ENCODE measurements at regions not wholly inside any gene's neighbourhood (a gene's known extent, or its start where the extent isn't known, plus 50 kb on each side); places are given as distances from the start of the nearest gene placed in this dataset.

DNA sequence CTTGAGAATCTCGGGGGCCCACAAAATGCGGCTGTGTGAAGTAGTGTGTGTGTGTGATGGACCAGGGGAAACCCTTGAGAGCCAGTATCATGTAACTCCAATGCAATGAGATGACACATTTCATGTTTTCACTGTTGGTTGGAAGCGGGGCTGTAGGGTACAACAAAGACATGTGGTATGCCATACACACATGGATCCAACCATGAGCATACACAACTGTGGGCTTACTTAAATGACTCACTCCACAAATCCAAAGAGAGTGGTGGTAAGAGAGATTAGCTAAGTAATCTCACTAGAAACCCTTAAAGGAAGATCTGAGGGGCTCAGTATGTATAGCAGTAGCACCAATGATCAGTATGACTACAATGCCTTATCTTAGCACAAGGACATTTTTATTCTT is 225.7 kb downstream of the SIPA1L2 start:
- TF ChIP-seq GATA3 (IDR thresholded peaks at IDR 0.05; ENCODE audit: low read depth, low read length) = no peak
- TF ChIP-seq GATA2 (IDR thresholded peaks at IDR 0.05; ENCODE audit: low read depth, low read length) = no peak

DNA sequence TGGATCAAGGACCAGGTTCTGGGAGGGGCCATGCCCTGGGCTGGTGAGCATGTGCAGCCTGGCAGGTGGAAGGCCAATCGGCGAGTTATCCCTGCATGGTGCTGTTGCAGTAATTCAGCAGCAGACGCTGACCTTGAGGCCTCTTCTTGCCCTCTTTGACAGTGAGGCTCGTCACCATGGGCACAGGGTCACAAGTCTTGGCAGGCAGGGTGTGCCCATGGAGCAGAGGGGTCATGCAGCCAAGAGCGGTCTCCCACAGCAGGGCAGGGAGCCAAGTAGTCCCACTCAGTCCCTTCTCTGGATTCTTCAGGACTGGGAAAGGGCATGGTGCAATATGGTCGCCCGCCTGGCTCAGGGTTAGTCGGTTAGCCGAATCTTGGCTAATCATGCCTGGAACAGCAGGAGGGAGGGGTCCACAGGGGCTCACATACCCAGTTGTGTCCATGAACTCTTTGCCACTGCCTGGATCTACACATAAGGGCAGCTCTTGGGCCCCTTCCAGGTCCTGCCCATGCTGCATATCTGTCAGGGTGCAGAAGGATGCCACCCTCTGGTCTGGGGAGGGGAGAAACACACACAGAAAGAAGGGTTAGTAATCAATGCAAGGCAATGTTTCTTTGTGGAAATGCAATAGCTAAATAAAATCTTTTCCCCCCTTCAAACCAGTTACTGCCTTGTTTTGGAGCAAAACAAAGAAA is 226.8 kb downstream of the SIPA1L2 start:
- TF ChIP-seq GATA3 (IDR thresholded peaks at IDR 0.05; ENCODE audit: low read depth, low read length) (no peak), GATA2 (IDR thresholded peaks at IDR 0.05; ENCODE audit: low read depth, low read length) (no peak)

DNA sequence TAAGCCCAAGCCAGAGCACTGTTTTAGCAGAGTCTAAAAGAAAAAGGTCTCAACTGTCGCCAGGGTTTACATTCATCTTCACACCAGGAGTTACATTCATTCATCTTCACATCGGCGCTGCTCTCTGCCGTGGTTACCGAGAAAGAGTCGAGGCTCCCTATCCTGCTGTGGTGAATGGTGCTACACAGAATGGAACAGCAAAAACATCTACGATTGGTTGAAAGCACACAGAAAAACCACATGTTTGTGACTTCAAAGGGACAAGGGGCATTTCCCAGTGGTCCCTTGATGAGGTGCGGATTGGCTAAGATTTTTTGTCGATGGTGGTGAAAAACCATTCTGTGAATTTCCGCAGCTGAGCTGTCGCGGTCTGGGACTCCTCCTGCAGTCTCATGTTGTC is 231.1 kb downstream of the SIPA1L2 start:
- TF ChIP-seq GATA3 (IDR thresholded peaks at IDR 0.05; ENCODE audit: low read depth, low read length) (no peak), GATA2 (IDR thresholded peaks at IDR 0.05; ENCODE audit: low read depth, low read length) (no peak)

DNA sequence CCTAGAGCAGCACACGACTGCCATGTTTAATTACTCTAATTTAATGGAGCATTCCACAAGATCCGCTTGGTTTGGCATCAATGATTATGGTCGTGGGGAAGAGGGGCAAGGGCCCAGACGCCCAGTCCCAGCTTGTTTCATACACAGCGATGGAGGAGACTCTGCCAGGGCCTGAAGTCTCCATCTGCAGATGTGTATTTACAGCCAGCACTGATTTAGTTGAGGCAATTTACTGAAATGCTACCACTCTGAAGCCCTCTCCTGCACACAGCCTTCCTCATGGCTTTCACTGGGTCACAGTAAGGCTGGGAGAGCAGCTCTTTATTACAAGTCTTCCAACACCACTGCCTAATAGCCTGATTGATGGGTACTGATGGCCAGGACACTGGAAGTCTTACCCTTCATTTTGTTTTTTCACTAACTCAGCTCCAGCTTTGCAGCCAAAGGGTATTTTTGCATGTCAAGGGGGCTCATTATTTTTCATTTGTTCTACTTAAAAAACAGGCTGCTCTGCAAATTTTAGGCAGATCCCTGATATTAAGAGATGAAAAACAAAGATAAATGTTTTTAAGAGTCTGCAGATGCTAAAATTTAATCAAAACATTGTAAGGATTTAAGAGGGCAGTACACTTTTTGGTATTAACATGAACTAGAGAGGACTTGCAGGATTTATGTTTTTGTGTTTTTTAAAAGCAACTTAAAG is 236.3 kb downstream of the SIPA1L2 start:
- TF ChIP-seq GATA3 (IDR thresholded peaks at IDR 0.05; ENCODE audit: low read depth, low read length) = peak; percentile 84; the same call in 1 of the 2 replicates
- TF ChIP-seq GATA2 (IDR thresholded peaks at IDR 0.05; ENCODE audit: low read depth, low read length) = peak; percentile 35

DNA sequence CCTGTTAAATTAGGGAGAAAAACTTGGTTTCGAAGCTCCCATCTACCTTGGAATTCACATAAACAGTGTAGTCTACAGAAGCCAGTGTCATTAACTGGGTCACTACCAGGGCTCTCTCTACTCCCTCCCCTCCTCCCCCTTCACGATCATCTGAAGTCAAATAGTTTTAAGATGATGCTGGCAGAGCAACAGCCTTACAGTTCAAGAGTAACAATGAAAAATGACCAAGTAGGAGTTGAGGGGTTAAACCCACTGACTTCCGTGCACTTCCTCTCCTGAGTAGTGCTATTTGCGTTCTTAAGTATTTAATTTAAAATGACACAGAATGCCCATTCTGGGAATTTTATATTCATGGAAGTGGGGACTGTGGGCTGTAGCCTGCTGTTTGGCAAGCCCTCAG is 236.9 kb downstream of the SIPA1L2 start:
- no peak for TF ChIP-seq GATA3 (IDR thresholded peaks at IDR 0.05; ENCODE audit: low read depth, low read length)
- no peak for TF ChIP-seq GATA2 (IDR thresholded peaks at IDR 0.05; ENCODE audit: low read depth, low read length)

DNA sequence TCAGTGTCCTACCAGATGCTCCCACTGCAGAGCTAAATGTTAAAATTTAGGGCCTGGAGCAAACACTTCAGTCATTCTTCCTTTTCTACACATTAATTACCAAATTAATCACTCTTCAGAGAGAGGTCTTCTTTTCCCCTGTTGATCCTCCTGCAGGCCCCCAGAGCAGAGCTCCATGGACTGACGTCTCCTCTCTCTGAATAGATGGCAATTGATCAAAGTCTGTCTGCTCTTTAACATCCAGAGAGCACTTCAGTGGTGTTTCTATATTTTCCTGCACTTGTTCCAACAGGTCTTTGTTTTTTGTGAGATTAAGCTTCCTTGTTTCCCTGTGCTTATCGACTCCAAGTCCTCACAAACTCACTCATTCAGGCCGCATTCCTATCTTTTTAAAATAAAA is 239.3 kb downstream of the SIPA1L2 start:
- TF ChIP-seq GATA2 (IDR thresholded peaks at IDR 0.05; ENCODE audit: low read depth, low read length) (no peak), GATA3 (IDR thresholded peaks at IDR 0.05; ENCODE audit: low read depth, low read length) (no peak)

DNA sequence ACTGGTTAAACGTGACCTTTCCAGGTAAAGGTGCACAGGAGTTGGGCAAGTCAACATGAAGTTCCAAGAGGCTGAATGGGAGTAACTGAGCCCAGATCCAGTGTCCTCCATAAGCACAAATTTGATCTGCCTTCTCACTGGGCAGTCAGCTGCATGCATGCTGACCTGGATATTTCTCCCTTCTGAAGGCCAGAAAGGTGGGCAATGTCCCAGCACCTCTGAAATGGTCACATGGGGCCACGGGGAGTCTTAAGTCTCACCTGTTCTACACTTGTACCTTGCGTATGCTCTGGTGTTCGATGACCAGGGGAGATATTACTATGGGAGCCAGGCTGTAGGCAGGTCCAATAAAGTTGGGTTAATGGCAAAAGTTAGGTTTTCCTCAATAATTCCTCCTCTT is 240.2 kb downstream of the SIPA1L2 start:
- TF ChIP-seq GATA3 (IDR thresholded peaks at IDR 0.05; ENCODE audit: low read depth, low read length) (no peak), GATA2 (IDR thresholded peaks at IDR 0.05; ENCODE audit: low read depth, low read length) (no peak)

DNA sequence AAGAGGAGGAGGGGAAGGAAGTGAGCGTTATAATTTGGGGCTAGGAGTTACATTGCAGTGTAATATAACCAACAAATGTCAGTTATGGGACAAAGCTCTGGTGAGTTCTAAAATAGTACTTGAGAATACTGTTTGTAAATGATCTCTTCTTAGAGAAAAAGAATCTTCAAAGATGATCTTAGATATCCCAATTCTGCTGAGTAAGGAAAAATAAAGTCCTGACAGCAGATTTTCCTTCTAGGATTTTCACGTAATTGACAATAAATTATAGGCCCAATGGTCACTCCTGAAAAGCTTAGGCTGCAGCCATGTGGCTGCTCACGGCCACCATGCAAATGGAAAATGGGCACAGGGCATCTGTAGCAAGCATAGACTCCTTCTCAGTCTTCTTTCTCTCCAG is 241.6 kb downstream of the SIPA1L2 start:
- TF ChIP-seq GATA3 (IDR thresholded peaks at IDR 0.05; ENCODE audit: low read depth, low read length) (no peak), GATA2 (IDR thresholded peaks at IDR 0.05; ENCODE audit: low read depth, low read length) (no peak)

DNA sequence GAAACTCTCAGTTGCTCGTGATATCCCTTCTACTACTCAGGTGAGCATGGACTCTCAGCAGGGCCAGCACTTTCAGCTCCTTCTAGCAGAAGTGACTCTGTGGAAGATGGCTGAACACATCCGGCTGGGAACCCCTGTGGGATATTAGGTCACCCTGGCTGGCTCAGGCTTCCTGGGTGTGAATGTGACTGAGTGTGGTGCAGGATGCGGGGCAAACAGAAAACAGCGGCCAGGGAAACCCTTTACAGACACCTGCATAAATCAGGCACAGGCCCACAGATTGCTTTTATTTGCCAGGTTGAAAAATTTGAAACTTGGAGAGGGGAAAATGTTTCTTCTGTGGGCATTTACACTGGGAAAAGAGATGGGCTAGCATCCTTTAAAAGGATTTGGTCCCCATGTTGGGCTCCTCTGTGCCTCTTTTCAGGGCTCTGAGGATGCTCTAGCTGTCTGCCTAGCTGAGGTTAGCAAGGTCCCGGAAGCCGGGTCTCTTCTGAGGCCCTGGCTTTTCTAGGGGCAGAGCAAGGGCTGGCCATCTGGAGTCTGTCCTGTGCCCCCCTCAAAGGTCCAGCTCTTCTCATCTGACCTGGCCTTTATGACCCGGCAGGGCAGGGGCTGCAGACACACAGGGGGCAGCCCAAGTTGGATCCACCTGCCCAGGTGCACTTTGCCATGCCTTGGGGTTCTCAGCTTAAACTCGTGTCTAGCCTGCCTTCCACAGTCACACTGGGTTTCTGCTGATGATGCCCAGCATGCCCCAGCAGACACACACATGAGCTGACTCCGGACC is 243.0 kb downstream of the SIPA1L2 start:
- TF ChIP-seq GATA2 (IDR thresholded peaks at IDR 0.05; ENCODE audit: low read depth, low read length) = no peak
- no peak for TF ChIP-seq GATA3 (IDR thresholded peaks at IDR 0.05; ENCODE audit: low read depth, low read length)

DNA sequence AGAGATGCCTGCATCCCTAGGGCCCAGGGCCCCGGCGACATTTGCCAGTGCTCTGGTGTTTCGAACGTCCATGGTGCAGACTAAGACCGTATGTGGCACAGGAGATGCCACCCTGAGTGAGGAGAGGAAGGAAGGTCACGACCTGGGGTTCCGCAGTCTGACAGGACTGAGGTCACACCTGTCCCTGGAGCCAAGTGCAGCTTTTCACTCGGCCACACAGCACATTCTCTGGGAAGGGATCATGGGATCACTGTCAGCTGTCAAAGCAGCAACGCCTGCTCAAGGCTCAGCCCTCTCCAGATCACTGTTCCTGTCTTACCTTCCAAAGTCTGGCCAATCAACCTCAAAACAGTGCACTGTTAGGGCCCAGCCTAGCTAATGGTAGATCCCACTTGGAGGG is 243.6 kb downstream of the SIPA1L2 start:
- no peak for TF ChIP-seq GATA3 (IDR thresholded peaks at IDR 0.05; ENCODE audit: low read depth, low read length)
- TF ChIP-seq GATA2 (IDR thresholded peaks at IDR 0.05; ENCODE audit: low read depth, low read length) = no peak

DNA sequence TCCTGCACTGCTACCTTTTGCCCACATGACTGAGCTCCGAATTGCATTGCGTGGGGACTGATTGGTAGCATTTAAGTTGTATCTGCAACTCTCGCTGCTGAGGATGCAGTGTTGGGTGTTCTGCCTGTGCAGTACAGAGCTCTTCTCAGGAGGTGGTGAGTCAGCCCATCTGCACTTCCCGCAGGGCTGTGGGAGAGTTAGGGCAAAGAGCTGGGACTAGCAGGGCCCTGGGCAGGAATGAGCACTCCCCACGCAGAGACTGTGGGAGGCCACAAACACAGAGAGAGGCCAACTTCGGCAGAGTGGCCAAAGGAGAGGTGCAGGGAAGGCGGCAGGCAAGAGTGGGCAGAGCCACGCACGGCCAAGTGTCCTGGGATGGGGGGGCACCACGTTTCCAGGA is 244.7 kb downstream of the SIPA1L2 start:
- TF ChIP-seq GATA3 (IDR thresholded peaks at IDR 0.05; ENCODE audit: low read depth, low read length) = no peak
- no peak for TF ChIP-seq GATA2 (IDR thresholded peaks at IDR 0.05; ENCODE audit: low read depth, low read length)

DNA sequence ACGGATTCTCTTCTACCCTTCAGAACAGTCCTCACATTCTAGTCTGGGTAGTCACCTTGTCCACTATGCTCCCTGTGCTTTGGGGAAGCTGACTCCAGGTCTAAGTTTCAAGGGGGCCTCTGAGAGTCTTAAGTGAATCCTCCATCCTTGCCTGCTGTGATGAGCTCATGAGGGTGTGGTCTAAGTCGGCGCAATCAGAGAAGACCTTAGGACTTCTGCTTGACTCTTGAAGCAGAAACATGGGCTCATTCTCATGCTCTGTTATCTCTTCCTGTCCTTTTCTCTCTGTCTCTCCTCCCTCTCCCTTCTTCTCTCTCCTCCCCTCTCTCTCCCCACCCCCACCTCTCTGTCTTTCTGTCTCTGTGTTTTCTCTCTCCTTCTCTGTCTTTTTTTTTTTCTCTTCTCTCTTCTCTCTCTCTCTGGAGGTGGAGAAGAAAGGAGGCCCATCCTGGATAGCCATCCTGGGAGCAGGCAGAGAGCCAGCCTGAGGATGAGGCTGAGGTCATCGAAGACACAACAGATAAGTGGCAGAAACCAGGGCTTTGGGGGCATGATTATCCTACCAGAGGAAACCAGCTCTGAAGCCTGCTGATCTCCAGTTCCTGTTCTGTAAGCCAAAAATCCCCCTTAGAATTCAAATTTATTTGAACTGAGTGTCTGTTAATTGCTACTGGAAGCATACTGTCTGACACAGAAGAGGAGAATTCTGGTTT is 245.6 kb downstream of the SIPA1L2 start:
- TF ChIP-seq GATA2 (IDR thresholded peaks at IDR 0.05; ENCODE audit: low read depth, low read length) (no peak), GATA3 (IDR thresholded peaks at IDR 0.05; ENCODE audit: low read depth, low read length) (no peak)

DNA sequence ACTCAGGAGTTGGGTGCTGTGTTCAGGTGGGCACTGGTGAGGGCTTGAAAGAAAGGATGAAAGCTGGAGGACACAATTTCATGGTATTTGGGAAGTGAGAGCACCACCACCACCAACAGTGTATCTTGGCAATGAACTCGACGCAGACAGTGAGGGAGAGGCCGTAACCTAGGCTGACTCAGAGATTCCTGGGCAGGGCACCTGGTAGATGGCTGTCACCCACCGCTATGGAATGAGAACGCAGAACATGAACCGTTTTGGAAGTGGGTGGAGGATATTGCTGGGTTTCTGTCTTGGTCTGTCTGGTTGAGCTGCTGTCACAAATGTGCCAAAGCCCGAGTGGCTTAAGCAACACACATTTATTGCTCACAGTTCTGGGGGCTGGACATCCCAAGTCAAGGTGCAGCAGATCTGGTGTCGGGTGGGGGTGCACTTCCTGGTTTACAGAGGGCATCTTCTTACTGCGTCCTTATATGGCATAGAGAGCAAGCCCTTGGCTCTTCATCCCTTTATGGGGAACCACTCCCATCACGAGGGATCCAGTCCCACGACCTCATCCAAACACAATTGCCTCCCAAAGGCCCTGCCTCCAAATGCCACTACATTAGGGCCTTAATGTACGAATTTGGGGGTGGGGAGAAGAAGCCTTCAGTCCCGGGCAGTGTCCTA is 246.3 kb downstream of the SIPA1L2 start:
- TF ChIP-seq GATA2 (IDR thresholded peaks at IDR 0.05; ENCODE audit: low read depth, low read length) (no peak), GATA3 (IDR thresholded peaks at IDR 0.05; ENCODE audit: low read depth, low read length) (no peak)

Measured in SH-SY5Y (cell line).